ENCODE measurements at regions not wholly inside any gene's neighbourhood (a gene's known extent, or its start where the extent isn't known, plus 50 kb on each side); places are given as distances from the start of the nearest gene placed in this dataset.

GRCh38 chr4:188717661-188718060 is 578.4 kb downstream of the TRIML1 start:
- no peak overlapping the region for H2AK5ac ChIP-seq (ENCODE audit: low read depth, low read length)
- H3K9me1 ChIP-seq (ENCODE audit: insufficient read depth, low read length): no peaks in the 10 kb centered on the region
- H2BK120ac ChIP-seq (ENCODE audit: low read depth, low read length): no peak overlapping the region
- dilution Hi-C loops (cut with HindIII; ENCODE audit: low sequenced_read_pairs, unreplicated experiment) (no loop called here), intact Hi-C loops (cut with micrococcal nuclease) (loop anchor here (1.0 kb wide), 1 partner anchor 8 kb away; no protein-coding TSS in a partner anchor), in situ Hi-C loops (cut with MboI; ENCODE audit: low sequenced_read_pairs) (no loop called here)
- no peak overlapping the region for H2BK5ac ChIP-seq (ENCODE audit: low read depth, low read length, poor library complexity, severe bottlenecking)
- no peaks in the 10 kb centered on the region for H3K79me1 ChIP-seq (ENCODE audit: low read depth in 1 of 2, low read length in 2 of 2)
- H3K27ac ChIP-seq (ENCODE audit: insufficient read depth, low read length): no peak overlapping the region
- H3K18ac ChIP-seq (ENCODE audit: low read depth, low read length): no peak overlapping the region
- no TSS peak for BruUV-seq (replicated peaks)
- TF ChIP-seq SMC3 (IDR thresholded peaks at IDR 0.05; ENCODE audit: low read depth, low read length): no peak
- TF ChIP-seq, protein P1, sequence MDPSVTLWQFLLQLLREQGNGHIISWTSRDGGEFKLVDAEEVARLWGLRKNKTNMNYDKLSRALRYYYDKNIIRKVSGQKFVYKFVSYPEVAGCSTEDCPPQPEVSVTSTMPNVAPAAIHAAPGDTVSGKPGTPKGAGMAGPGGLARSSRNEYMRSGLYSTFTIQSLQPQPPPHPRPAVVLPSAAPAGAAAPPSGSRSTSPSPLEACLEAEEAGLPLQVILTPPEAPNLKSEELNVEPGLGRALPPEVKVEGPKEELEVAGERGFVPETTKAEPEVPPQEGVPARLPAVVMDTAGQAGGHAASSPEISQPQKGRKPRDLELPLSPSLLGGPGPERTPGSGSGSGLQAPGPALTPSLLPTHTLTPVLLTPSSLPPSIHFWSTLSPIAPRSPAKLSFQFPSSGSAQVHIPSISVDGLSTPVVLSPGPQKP (IDR thresholded peaks at IDR 0.05; ENCODE audit: borderline replicate concordance, low read depth, low read length): no peak
- no peak for TF ChIP-seq CTCF (conservative IDR thresholded peaks at IDR 0.05; ENCODE audit: low read depth, low read length)
- no peak for TF ChIP-seq RCOR1 (IDR thresholded peaks at IDR 0.05; ENCODE audit: insufficient replicate concordance, low read length)
- no peak for TF ChIP-seq MAZ (IDR thresholded peaks at IDR 0.05; ENCODE audit: borderline replicate concordance, low read depth, low read length)
- no peak for TF ChIP-seq MXI1 (IDR thresholded peaks at IDR 0.05; ENCODE audit: borderline replicate concordance, low read depth, low read length)
- TF ChIP-seq, protein P2, sequence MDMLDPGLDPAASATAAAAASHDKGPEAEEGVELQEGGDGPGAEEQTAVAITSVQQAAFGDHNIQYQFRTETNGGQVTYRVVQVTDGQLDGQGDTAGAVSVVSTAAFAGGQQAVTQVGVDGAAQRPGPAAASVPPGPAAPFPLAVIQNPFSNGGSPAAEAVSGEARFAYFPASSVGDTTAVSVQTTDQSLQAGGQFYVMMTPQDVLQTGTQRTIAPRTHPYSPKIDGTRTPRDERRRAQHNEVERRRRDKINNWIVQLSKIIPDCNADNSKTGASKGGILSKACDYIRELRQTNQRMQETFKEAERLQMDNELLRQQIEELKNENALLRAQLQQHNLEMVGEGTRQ (IDR thresholded peaks at IDR 0.05; ENCODE audit: low read depth, low read length): no peak
- TF ChIP-seq CEBPB (IDR thresholded peaks at IDR 0.05; ENCODE audit: low read depth, low read length): no peak
- no peak for TF ChIP-seq CHD1 (IDR thresholded peaks at IDR 0.05; ENCODE audit: low read depth, low read length)
- no peak for TF ChIP-seq BHLHE40 (IDR thresholded peaks at IDR 0.05; ENCODE audit: low read depth, low read length)
- H3K9ac ChIP-seq (ENCODE audit: low read depth, low read length): no peak overlapping the region
- DNase-seq: no peak
- H4K91ac ChIP-seq (ENCODE audit: insufficient read depth, low read depth, low read length): no peak overlapping the region
- no CpG with 5 or more reads among the region's 2 CpGs for WGBS, 2 experiments (ENCODE audit: extremely low coverage in 2 of 2, insufficient read length in 1 of 2)
- no peak overlapping the region for H2BK20ac ChIP-seq (ENCODE audit: low read depth, low read length)
- H4K20me1 ChIP-seq (ENCODE audit: insufficient read depth, low read length): no peaks in the 10 kb centered on the region
- H3K4me3 ChIP-seq (ENCODE audit: insufficient read depth, low read depth, low read length): no peak overlapping the region
- H3K14ac ChIP-seq (replicated peaks; ENCODE audit: low read depth, low read length): no peak overlapping the region
- POLR2A ChIA-PET (ENCODE audit: unreplicated experiment): interaction anchor here (0.5 kb wide), 1 partner anchor 165 kb away, joined by 3 read pairs; no protein-coding TSS in a partner anchor
- no peaks in the 10 kb centered on the region for H3K27me3 ChIP-seq (ENCODE audit: control insufficient read depth, insufficient read depth, low read length)
- H3K4ac ChIP-seq (ENCODE audit: low read depth, low read length): no peak overlapping the region
- no peak overlapping the region for H2BK15ac ChIP-seq (ENCODE audit: low read depth, low read length)
- H3K23ac ChIP-seq (ENCODE audit: low read depth, low read length): no peak overlapping the region
- no peak overlapping the region for H3K56ac ChIP-seq (ENCODE audit: extremely low read depth, insufficient read depth, low read length)
- H4K5ac ChIP-seq (ENCODE audit: low read depth, low read length): no peak overlapping the region
- H2AFZ ChIP-seq (replicated peaks; ENCODE audit: low read length, poor library complexity): no peak overlapping the region
- no peaks in the 10 kb centered on the region for H3K36me3 ChIP-seq (ENCODE audit: control insufficient read depth, insufficient read depth, low read length)
- H3K9me3 ChIP-seq (ENCODE audit: control insufficient read depth, insufficient read depth, low read length): peaks cover 2% of the 10 kb centered on the region; the same call in 1 of the 2 replicates
- ATAC-seq (ENCODE audit: low read depth): no peak
- H4K8ac ChIP-seq (ENCODE audit: low read depth in 2 of 2, low read length in 2 of 2): no peak overlapping the region
- CTCF ChIA-PET: no interaction called here
- H3K4me2 ChIP-seq (ENCODE audit: low read depth, low read length): no peak overlapping the region
- peaks cover 2% of the 10 kb centered on the region; the same call in 1 of the 2 replicates for H3K4me1 ChIP-seq (ENCODE audit: control insufficient read depth, insufficient read depth, low read length)
- H2AK9ac ChIP-seq (replicated peaks; ENCODE audit: low read depth, low read length, poor library complexity): no peak overlapping the region

Measured in IMR-90 (cell line).